Calu3 (cell line): ENCODE measurements at regions not wholly inside any gene's neighbourhood (a gene's known extent, or its start where the extent isn't known, plus 50 kb on each side); places are given as distances from the start of the nearest gene placed in this dataset.

Experiments used
- BruUV-seq: library from RNA; stranded (reverse); fragments of 400-500 nt; replicated peaks from 2 replicates; lab custom pipeline; 2021; lab: Mats Ljungman, UMichigan
- CTCF ChIA-PET: fragments of 300-600 bp; sonication (Branson Sonifier 250); formaldehyde crosslinking; loops from one replicate; lab custom pipeline; 2022; ENCODE audit warnings: antibody characterized with exemption; lab: Charles Lee
- DNase-seq: peaks from one replicate; pipeline ENCODE4 v3.0.0; 2022
- H3K27ac Mint-ChIP-seq: one replicate; pipeline ENCODE4 v1.8.0; 2022; ENCODE audit warnings: mixed read lengths; ENCODE audit not compliant: unreplicated experiment
- H3K27me3 Mint-ChIP-seq: one replicate; pipeline ENCODE4 v1.8.0; 2022; ENCODE audit warnings: mixed read lengths; ENCODE audit not compliant: unreplicated experiment
- H3K36me3 Mint-ChIP-seq: one replicate; pipeline ENCODE4 v1.8.0; 2022; ENCODE audit warnings: mild to moderate bottlenecking, moderate library complexity, mixed read lengths; ENCODE audit not compliant: insufficient read depth, unreplicated experiment
- H3K4me1 Mint-ChIP-seq: one replicate; pipeline ENCODE4 v1.8.0; 2022; ENCODE audit warnings: mild to moderate bottlenecking, low read depth, mixed read lengths; ENCODE audit not compliant: unreplicated experiment
- H3K4me3 Mint-ChIP-seq: one replicate; pipeline ENCODE4 v1.8.0; 2022; ENCODE audit warnings: mild to moderate bottlenecking, low read depth, moderate library complexity, mixed read lengths; ENCODE audit not compliant: unreplicated experiment
- H3K9me3 Mint-ChIP-seq: one replicate; pipeline ENCODE4 v1.8.0; 2022; ENCODE audit warnings: low read depth, mixed read lengths; ENCODE audit not compliant: unreplicated experiment
- intact Hi-C: fragments of 100-400 bp; cut with micrococcal nuclease; formaldehyde crosslinking; loops from one replicate; pipeline ENCODE4 v1.10.0; 2022; ENCODE audit not compliant: unreplicated experiment
- TF ChIP-seq, protein P1 (sequence below): fragments of 200-600 bp; IDR thresholded peaks from one replicate; pipeline ENCODE4 v1.8.0; 2022; ENCODE audit warnings: antibody characterized with exemption; ENCODE audit not compliant: unreplicated experiment

DNA sequence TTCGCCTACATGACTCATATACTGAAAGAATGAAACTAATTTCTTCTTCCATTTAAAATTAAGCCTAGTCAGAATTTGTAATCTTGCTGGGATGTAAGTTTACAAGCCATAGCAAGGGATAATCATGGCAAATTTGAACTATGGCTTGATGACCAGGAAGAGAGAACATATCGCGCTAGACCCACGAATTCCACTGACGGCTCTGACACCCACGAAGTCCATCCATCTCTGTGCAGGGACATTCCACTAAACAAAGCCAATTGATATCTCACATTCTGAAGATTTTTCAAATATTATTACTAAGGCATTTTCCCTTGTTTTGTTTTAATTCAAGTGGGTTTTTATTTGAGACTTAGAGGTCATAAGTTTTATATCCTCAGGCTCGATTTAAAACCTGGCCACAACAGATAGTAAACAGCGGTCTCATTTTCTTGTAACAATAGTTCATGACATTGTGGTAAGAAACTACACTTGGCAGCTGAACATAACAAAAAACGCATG lies 113.0 kb downstream of the QPCT start:
- Mint-ChIP-seq H3K27me3 (no peaks in the 10 kb centered on the region), H3K4me1 (no peaks in the 10 kb centered on the region)
- intact Hi-C loops, result no loop called here

DNA sequence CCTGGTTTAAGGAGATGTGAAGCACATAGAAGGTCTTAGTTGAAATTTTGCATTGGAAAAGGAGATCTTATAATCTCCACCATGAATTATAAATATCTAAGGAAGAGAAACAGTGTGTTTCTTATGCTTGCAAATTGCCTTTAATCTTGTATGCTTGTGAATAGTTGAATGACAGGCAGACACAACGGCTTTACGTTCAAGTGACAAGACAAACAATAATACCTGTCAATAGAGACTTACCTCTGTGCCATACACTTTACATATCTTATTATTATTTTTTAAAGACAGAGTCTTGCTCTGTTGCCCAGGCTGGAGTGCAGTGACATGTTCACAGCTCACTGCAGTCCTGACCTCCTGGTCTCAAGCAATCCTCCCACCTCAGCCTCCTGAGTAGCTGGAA lies 113.7 kb downstream of the QPCT start:
- H3K27ac Mint-ChIP-seq, result no peak overlapping the region
- intact Hi-C loops, result no loop called here
- CTCF ChIA-PET, result no interaction called here
- BruUV-seq, result no TSS peak
- no peaks in the 10 kb centered on the region for H3K36me3 Mint-ChIP-seq
- TF ChIP-seq, protein P1, sequence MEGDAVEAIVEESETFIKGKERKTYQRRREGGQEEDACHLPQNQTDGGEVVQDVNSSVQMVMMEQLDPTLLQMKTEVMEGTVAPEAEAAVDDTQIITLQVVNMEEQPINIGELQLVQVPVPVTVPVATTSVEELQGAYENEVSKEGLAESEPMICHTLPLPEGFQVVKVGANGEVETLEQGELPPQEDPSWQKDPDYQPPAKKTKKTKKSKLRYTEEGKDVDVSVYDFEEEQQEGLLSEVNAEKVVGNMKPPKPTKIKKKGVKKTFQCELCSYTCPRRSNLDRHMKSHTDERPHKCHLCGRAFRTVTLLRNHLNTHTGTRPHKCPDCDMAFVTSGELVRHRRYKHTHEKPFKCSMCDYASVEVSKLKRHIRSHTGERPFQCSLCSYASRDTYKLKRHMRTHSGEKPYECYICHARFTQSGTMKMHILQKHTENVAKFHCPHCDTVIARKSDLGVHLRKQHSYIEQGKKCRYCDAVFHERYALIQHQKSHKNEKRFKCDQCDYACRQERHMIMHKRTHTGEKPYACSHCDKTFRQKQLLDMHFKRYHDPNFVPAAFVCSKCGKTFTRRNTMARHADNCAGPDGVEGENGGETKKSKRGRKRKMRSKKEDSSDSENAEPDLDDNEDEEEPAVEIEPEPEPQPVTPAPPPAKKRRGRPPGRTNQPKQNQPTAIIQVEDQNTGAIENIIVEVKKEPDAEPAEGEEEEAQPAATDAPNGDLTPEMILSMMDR, result no peak
- no peak for DNase-seq
- H3K4me3 Mint-ChIP-seq, result no peak overlapping the region
- no peaks in the 10 kb centered on the region for H3K27me3 Mint-ChIP-seq
- no peaks in the 10 kb centered on the region for H3K9me3 Mint-ChIP-seq
- H3K4me1 Mint-ChIP-seq, result no peaks in the 10 kb centered on the region

More for the DNA sequence above, 113.0 kb downstream of the QPCT start:
- Mint-ChIP-seq H3K9me3 (no peaks in the 10 kb centered on the region), H3K4me3 (no peak overlapping the region), H3K27ac (no peak overlapping the region), H3K36me3 (no peaks in the 10 kb centered on the region)
- BruUV-seq, result no TSS peak
- CTCF ChIA-PET, result no interaction called here
- TF ChIP-seq, protein P1, result no peak
- DNase-seq, result no peak

DNA sequence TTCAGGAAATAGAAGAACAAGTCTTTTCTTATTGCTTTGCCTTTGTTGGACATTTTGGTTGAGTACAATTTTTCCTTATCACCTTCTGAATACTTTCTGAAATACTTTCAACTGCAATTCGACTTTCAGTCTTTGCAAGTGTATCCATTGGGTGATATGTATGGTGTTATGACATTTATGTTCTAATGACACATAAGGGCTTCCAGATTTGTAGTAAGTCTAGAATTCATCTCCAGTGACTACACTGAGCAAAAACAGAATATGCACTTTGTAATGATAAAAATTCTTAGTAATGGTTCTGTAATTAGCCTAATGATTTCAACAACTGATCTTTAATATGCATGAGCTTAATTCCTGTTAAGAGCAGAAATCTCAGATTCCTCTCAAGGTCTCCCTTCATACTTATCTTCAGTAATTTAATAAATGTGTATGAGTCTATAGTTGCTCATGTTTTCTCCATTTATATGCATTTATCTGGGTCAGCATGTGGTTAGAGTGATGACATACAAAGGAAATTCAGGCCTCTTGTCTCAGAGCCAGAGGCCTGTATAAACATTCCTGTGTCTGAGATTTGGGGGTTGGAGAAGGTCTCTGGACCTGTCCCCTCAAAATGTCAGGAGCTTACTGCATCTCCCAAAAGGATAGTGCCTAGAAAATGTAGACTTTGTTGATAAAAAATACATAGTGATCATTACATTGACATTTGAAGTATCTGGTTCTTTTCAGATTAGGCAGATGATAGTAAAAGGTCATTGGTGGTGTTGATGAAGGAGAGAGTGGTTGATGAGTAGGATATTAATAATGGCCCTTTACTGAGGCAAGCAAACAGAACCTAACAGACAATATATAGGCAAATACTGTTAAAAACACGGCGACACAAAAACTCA lies 114.9 kb downstream of the QPCT start:
- Mint-ChIP-seq H3K4me1 (peaks cover 7% of the 10 kb centered on the region), H3K9me3 (no peaks in the 10 kb centered on the region), H3K36me3 (no peaks in the 10 kb centered on the region), H3K27ac (no peak overlapping the region), H3K27me3 (no peaks in the 10 kb centered on the region), H3K4me3 (no peak overlapping the region)
- CTCF ChIA-PET, result interaction anchor here (0.6 to 0.9 kb wide), 3 partner anchors 13 to 716 kb away, joined by 3 to 4 read pairs (median 3); no protein-coding TSS in a partner anchor
- TF ChIP-seq, protein P1, result no peak
- no peak for DNase-seq
- BruUV-seq, result no TSS peak
- intact Hi-C loops, result no loop called here

DNA sequence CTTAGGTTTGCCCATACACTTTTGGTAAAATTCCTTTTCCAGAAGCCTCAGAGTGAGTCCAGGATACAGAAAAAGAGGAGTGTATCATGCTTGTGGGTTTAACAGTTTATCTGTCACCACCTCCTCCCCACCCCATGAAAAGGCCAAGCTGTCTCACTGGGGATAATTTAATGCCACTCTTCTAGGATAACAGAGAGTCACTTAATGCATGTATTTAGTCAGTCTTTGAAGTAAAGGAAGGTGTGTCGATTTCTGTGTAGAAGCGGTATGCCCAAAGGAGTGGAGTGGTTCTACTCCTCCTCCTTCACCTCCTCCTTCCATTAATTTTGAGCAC lies 116.4 kb downstream of the QPCT start:
- CTCF ChIA-PET, result no interaction called here
- H3K36me3 Mint-ChIP-seq, result no peaks in the 10 kb centered on the region
- no TSS peak for BruUV-seq

More for the DNA sequence above, 116.4 kb downstream of the QPCT start:
- H3K9me3 Mint-ChIP-seq, result no peaks in the 10 kb centered on the region
- peaks cover 11% of the 10 kb centered on the region for H3K4me1 Mint-ChIP-seq
- TF ChIP-seq, protein P1, result no peak
- no peak overlapping the region for H3K27ac Mint-ChIP-seq
- intact Hi-C loops, result no loop called here
- H3K27me3 Mint-ChIP-seq, result no peaks in the 10 kb centered on the region
- no peak overlapping the region for H3K4me3 Mint-ChIP-seq
- no peak for DNase-seq
